ENCODE measurements at regions not wholly inside any gene's neighbourhood (a gene's known extent, or its start where the extent isn't known, plus 50 kb on each side); places are given as distances from the start of the nearest gene placed in this dataset.
"Not testable (repeated sequence)": the region's sequence is repeated elsewhere in the genome, so short reads cannot be mapped to it uniquely, and the experiment has no call there.

DNA sequence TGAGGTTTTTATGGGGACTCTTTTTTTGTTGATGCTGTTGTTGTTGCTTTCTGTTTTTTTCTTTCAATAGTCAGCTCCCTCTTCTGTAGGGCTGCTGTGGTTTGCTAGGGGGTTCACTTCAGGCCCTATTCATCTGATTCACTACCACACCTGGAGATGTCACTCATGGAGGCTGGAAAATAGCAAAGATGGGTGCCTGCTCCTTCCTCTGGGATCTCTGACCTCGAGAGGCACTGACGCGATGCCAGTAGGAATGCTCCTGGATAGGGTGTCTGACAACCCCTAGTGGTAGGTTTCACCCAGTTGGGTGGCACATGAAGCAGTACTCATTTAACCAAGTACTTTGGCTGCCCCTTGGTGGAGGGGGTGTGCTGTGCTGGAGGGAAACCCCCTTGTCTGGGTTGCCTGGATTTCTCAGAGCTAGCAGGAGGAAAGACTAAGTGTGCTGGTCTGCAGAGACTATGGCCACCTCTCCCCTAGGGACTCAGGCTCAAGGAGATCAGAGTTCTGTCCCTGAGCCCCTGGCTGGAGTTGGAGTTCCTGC, 745.5 kb downstream of the TMTC2 start:
- H3K27ac ChIP-seq (ENCODE audit: low read depth, low read length): no peak overlapping the region
- intact Hi-C loops (cut with micrococcal nuclease): no loop called here
- Mint-ChIP-seq H3K4me3 (no peak overlapping the region), H3K9me3 (peaks cover 3 to 42% (median 13%) of the 10 kb centered on the region in 11 donors), H3K27ac (no peak overlapping the region), H3K36me3 (peaks cover 0 to 4% (median 0%) of the 10 kb centered on the region in 5 donors), H3K4me1 (no peaks in the 10 kb centered on the region), H3K27me3 (no peaks in the 10 kb centered on the region)
- DNase-seq (no peak), ATAC-seq (no peak)
- CTCF ChIA-PET: no interaction called here
- H3K27me3 ChIP-seq (ENCODE audit: control insufficient read depth in 2 of 2, insufficient read depth in 2 of 2, low read length in 2 of 2): no peaks in the 10 kb centered on the region
- no peaks in the 10 kb centered on the region for H3K9me3 ChIP-seq (ENCODE audit: control insufficient read depth in 2 of 3, low read length in 3 of 3)
- POLR2A ChIA-PET: no interaction called here
- H3K4me3 ChIP-seq (ENCODE audit: low read length): no peak overlapping the region
- no peaks in the 10 kb centered on the region for H3K36me3 ChIP-seq (ENCODE audit: control insufficient read depth in 2 of 3, insufficient read depth in 3 of 3, low read length in 3 of 3)
- H3K4me1 ChIP-seq (ENCODE audit: control insufficient read depth in 2 of 2, insufficient read depth in 2 of 2, low read length in 2 of 2): no peaks in the 10 kb centered on the region

DNA sequence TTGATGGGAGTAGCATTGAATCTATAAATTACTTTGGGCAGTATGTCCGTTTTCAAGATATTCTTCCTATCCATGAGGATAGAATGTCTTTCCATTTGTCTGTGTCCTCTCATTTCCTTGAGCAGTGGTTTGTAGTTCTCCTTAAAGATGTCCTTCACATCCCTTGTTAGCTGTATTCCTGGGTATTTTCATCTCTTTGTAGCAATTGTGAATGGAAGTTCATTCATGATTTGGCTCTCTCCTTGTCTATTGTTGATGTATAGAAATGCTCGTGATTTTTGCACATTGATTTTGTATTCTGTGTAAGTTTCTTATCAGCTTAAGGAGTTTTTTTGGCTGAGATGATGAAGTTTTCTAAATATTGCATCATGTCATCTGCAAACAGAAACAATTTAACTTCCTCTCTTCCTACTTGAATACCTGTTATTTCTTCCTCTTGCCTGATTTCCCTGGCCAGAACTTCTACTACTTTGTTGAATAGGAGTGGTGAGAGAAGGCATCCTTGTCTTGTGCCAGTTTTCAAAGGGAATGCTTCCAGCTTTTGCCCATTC, 741.0 kb downstream of the TMTC2 start:
- intact Hi-C loops (cut with micrococcal nuclease); H3K27me3 ChIP-seq (ENCODE audit: control insufficient read depth in 2 of 2, insufficient read depth in 2 of 2, low read length in 2 of 2); H3K27ac ChIP-seq (ENCODE audit: low read depth, low read length); H3K4me3 ChIP-seq (ENCODE audit: low read length); H3K27ac Mint-ChIP-seq; H3K36me3 Mint-ChIP-seq; H3K27me3 Mint-ChIP-seq; DNase-seq; H3K4me1 Mint-ChIP-seq; H3K4me1 ChIP-seq (ENCODE audit: control insufficient read depth in 2 of 2, insufficient read depth in 2 of 2, low read length in 2 of 2); CTCF ChIA-PET; H3K36me3 ChIP-seq (ENCODE audit: control insufficient read depth in 2 of 3, insufficient read depth in 3 of 3, low read length in 3 of 3); POLR2A ChIA-PET; H3K9me3 ChIP-seq (ENCODE audit: control insufficient read depth in 2 of 3, low read length in 3 of 3); H3K4me3 Mint-ChIP-seq; ATAC-seq: not testable (repeated sequence)
- H3K9me3 Mint-ChIP-seq: peaks cover 3 to 35% (median 12%) of the 10 kb centered on the region in 11 donors

GRCh38 chr12:83414981-83415380, 728.3 kb downstream of the TMTC2 start:
- Histone ChIP-seq H3K27me3 (ENCODE audit: control insufficient read depth in 2 of 2, insufficient read depth in 2 of 2, low read length in 2 of 2) (no peaks in the 10 kb centered on the region), H3K27ac (ENCODE audit: low read depth, low read length) (no peak overlapping the region), H3K4me1 (ENCODE audit: control insufficient read depth in 2 of 2, insufficient read depth in 2 of 2, low read length in 2 of 2) (no peaks in the 10 kb centered on the region), H3K9me3 (ENCODE audit: control insufficient read depth in 2 of 3, low read length in 3 of 3) (no peaks in the 10 kb centered on the region), H3K4me3 (ENCODE audit: low read length) (no peak overlapping the region), H3K36me3 (ENCODE audit: control insufficient read depth in 2 of 3, insufficient read depth in 3 of 3, low read length in 3 of 3) (no peaks in the 10 kb centered on the region)
- ATAC-seq (no peak), DNase-seq (no peak)
- H3K27ac Mint-ChIP-seq: no peak overlapping the region
- H3K27me3 Mint-ChIP-seq: no peaks in the 10 kb centered on the region
- peaks cover 0 to 6% (median 3%) of the 10 kb centered on the region in 11 donors for H3K9me3 Mint-ChIP-seq
- H3K4me1 Mint-ChIP-seq: no peaks in the 10 kb centered on the region
- no peak overlapping the region for H3K4me3 Mint-ChIP-seq
- intact Hi-C loops (cut with micrococcal nuclease): no loop called here
- H3K36me3 Mint-ChIP-seq: no peaks in the 10 kb centered on the region
- ChIA-PET CTCF (no interaction called here), POLR2A (no interaction called here)

DNA sequence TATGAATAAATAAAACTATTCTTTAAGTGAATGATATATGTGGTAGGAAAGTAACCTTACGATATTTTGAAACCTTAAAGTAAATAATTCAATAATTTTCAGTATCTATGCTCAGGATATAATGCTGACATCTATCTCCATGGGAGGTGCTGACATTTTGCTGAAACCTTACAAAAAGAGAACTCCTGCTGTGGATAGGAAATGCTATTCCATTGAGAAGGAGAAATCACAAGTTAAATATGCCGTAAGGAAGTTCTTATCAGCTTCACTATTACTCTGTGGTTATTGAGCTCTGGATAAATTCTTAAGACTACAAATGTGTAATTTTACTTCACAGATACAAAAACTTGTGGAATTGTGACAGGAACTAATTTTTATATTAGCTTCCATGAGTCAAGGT, 722.1 kb downstream of the TMTC2 start:
- Mint-ChIP-seq H3K9me3 (peaks cover 0 to 12% (median 4%) of the 10 kb centered on the region in 11 donors), H3K4me1 (no peaks in the 10 kb centered on the region), H3K36me3 (no peaks in the 10 kb centered on the region), H3K4me3 (no peak overlapping the region), H3K27ac (no peak overlapping the region), H3K27me3 (no peaks in the 10 kb centered on the region)
- H3K4me1 ChIP-seq (ENCODE audit: control insufficient read depth in 2 of 2, insufficient read depth in 2 of 2, low read length in 2 of 2): no peaks in the 10 kb centered on the region
- H3K36me3 ChIP-seq (ENCODE audit: control insufficient read depth in 2 of 3, insufficient read depth in 3 of 3, low read length in 3 of 3): no peaks in the 10 kb centered on the region
- H3K27ac ChIP-seq (ENCODE audit: low read depth, low read length): no peak overlapping the region
- H3K4me3 ChIP-seq (ENCODE audit: low read length): no peak overlapping the region
- no peaks in the 10 kb centered on the region for H3K27me3 ChIP-seq (ENCODE audit: control insufficient read depth in 2 of 2, insufficient read depth in 2 of 2, low read length in 2 of 2)
- H3K9me3 ChIP-seq (ENCODE audit: control insufficient read depth in 2 of 3, low read length in 3 of 3): no peaks in the 10 kb centered on the region
- ATAC-seq (no peak), DNase-seq (no peak)
- intact Hi-C loops (cut with micrococcal nuclease): no loop called here
- ChIA-PET POLR2A (no interaction called here), CTCF (interaction anchor here (0.6 kb wide), 2 partner anchors 263 to 1261 kb away, joined by 3 read pairs; no protein-coding TSS in a partner anchor)

GRCh38 chr12:83408146-83408545, 721.4 kb downstream of the TMTC2 start:
- Histone ChIP-seq H3K27ac (ENCODE audit: low read depth, low read length) (no peak overlapping the region), H3K36me3 (ENCODE audit: control insufficient read depth in 2 of 3, insufficient read depth in 3 of 3, low read length in 3 of 3) (no peaks in the 10 kb centered on the region), H3K4me1 (ENCODE audit: control insufficient read depth in 2 of 2, insufficient read depth in 2 of 2, low read length in 2 of 2) (no peaks in the 10 kb centered on the region), H3K27me3 (ENCODE audit: control insufficient read depth in 2 of 2, insufficient read depth in 2 of 2, low read length in 2 of 2) (no peaks in the 10 kb centered on the region), H3K4me3 (ENCODE audit: low read length) (no peak overlapping the region), H3K9me3 (ENCODE audit: control insufficient read depth in 2 of 3, low read length in 3 of 3) (no peaks in the 10 kb centered on the region)
- intact Hi-C loops (cut with micrococcal nuclease): no loop called here
- H3K36me3 Mint-ChIP-seq: no peaks in the 10 kb centered on the region
- POLR2A ChIA-PET: no interaction called here
- H3K4me1 Mint-ChIP-seq: no peaks in the 10 kb centered on the region
- peaks cover 0 to 12% (median 4%) of the 10 kb centered on the region in 11 donors for H3K9me3 Mint-ChIP-seq
- no peak for DNase-seq
- H3K27ac Mint-ChIP-seq: no peak overlapping the region
- ATAC-seq: no peak
- CTCF ChIA-PET: no interaction called here
- no peaks in the 10 kb centered on the region for H3K27me3 Mint-ChIP-seq
- H3K4me3 Mint-ChIP-seq: no peak overlapping the region

DNA sequence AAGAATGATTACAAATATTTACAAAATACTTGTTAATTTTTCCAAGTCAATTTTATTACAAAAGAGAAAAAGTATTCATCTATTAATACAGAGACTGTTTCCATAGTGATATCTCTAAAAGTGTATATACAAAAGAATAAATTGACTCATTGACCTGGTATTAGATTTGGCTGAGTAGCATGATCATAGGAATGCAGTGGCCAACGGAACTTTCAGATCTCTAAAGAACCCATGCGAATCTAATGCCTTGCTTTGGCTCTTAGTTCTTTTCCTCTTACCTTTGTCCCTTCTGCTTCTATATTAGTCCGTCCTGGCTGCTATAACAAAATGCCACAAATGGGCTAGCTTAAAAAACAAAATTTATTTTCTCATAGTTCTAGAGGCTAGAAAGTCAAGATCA, 717.8 kb downstream of the TMTC2 start:
- H3K27ac ChIP-seq (ENCODE audit: low read depth, low read length): no peak overlapping the region
- Mint-ChIP-seq H3K27me3 (no peaks in the 10 kb centered on the region), H3K27ac (no peak overlapping the region), H3K4me1 (no peaks in the 10 kb centered on the region), H3K9me3 (peaks cover 0 to 9% (median 3%) of the 10 kb centered on the region in 11 donors), H3K36me3 (no peaks in the 10 kb centered on the region), H3K4me3 (no peak overlapping the region)
- no peaks in the 10 kb centered on the region for H3K27me3 ChIP-seq (ENCODE audit: control insufficient read depth in 2 of 2, insufficient read depth in 2 of 2, low read length in 2 of 2)
- no peaks in the 10 kb centered on the region for H3K4me1 ChIP-seq (ENCODE audit: control insufficient read depth in 2 of 2, insufficient read depth in 2 of 2, low read length in 2 of 2)
- POLR2A ChIA-PET: no interaction called here
- no peak for DNase-seq
- CTCF ChIA-PET: no interaction called here
- intact Hi-C loops (cut with micrococcal nuclease): no loop called here
- ATAC-seq: no peak
- no peaks in the 10 kb centered on the region for H3K36me3 ChIP-seq (ENCODE audit: control insufficient read depth in 2 of 3, insufficient read depth in 3 of 3, low read length in 3 of 3)
- no peaks in the 10 kb centered on the region for H3K9me3 ChIP-seq (ENCODE audit: control insufficient read depth in 2 of 3, low read length in 3 of 3)
- no peak overlapping the region for H3K4me3 ChIP-seq (ENCODE audit: low read length)

DNA sequence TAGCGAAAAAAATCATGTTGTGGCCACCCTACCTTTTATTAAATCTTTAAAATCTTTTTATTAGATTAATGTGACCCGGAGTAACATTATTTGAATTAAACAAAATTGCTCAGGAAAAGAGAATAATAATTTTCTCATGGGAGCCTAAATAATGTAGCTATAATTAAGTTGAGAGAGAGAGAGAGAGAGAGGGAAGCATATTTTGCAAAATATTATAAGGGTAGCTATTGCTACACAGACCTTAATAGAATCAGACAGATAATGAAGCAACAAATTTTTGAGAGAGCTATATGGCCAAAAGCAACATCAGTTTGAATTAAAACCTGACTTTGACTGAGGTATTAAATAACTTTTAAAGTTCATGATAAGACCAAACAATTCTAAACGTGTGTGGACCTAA, 703.5 kb downstream of the TMTC2 start:
- Histone ChIP-seq H3K36me3 (ENCODE audit: control insufficient read depth in 2 of 3, insufficient read depth in 3 of 3, low read length in 3 of 3) (no peaks in the 10 kb centered on the region), H3K4me1 (ENCODE audit: control insufficient read depth in 2 of 2, insufficient read depth in 2 of 2, low read length in 2 of 2) (no peaks in the 10 kb centered on the region), H3K27me3 (ENCODE audit: control insufficient read depth in 2 of 2, insufficient read depth in 2 of 2, low read length in 2 of 2) (no peaks in the 10 kb centered on the region), H3K9me3 (ENCODE audit: control insufficient read depth in 2 of 3, low read length in 3 of 3) (no peaks in the 10 kb centered on the region), H3K4me3 (ENCODE audit: low read length) (no peak overlapping the region), H3K27ac (ENCODE audit: low read depth, low read length) (no peak overlapping the region)
- Mint-ChIP-seq H3K9me3 (peaks cover 0 to 4% (median 0%) of the 10 kb centered on the region in 11 donors), H3K27ac (no peak overlapping the region), H3K4me1 (peaks cover 0 to 1% (median 0%) of the 10 kb centered on the region in 7 donors), H3K4me3 (no peak overlapping the region), H3K36me3 (no peaks in the 10 kb centered on the region), H3K27me3 (no peaks in the 10 kb centered on the region)
- intact Hi-C loops (cut with micrococcal nuclease): no loop called here
- DNase-seq: no peak
- CTCF ChIA-PET: no interaction called here
- POLR2A ChIA-PET: no interaction called here
- no peak for ATAC-seq
